GM12878 (cell line): ENCODE measurements at regions not wholly inside any gene's neighbourhood (a gene's known extent, or its start where the extent isn't known, plus 50 kb on each side); places are given as distances from the start of the nearest gene placed in this dataset.

Experiments
- BMI1 ChIP-seq: fragments of 450-650 bp; IDR thresholded peaks from 2 replicates; pipeline ENCODE4 v1.6.1; 2016; ENCODE audit warnings: mild to moderate bottlenecking, moderate library complexity, borderline replicate concordance
- CBFB ChIP-seq: IDR thresholded peaks from 2 replicates; pipeline ENCODE4 v1.6.1; 2016; ENCODE audit warnings: antibody characterized with exemption, low read depth
- CREB1 ChIP-seq: IDR thresholded peaks from 2 replicates; pipeline ENCODE4 v1.6.1; 2012; ENCODE audit warnings: low read depth, mild to moderate bottlenecking, inconsistent platforms
- CUX1 ChIP-seq: IDR thresholded peaks from 2 replicates; pipeline ENCODE4 v1.6.1; 2012; ENCODE audit warnings: improper control_type of control experiment, low read depth, low read length; ENCODE audit not compliant: insufficient replicate concordance
- IRF5 ChIP-seq: fragments of 450-650 bp; IDR thresholded peaks from 2 replicates; pipeline ENCODE4 v1.6.1; 2017; ENCODE audit warnings: borderline replicate concordance
- NRF1 ChIP-seq: conservative IDR thresholded peaks from 2 replicates; pipeline ENCODE4 v1.6.1; 2011; ENCODE audit warnings: mild to moderate bottlenecking, low read depth, low read length, improper control_type of control experiment
- PBX3 ChIP-seq: IDR thresholded peaks from 2 replicates; pipeline ENCODE4 v1.6.1; 2011; ENCODE audit warnings: mild to moderate bottlenecking, low read depth, low read length, moderate library complexity; ENCODE audit not compliant: insufficient replicate concordance
- POLR2AphosphoS2 ChIP-seq: IDR thresholded peaks from 2 replicates; pipeline ENCODE4 v1.6.1; 2011; ENCODE audit warnings: low read depth, mild to moderate bottlenecking, low read length, improper control_type of control experiment, moderate library complexity
- RUNX3 ChIP-seq: IDR thresholded peaks from 2 replicates; pipeline ENCODE4 v1.6.1; 2012; ENCODE audit warnings: low read length, inconsistent platforms
- SIX5 ChIP-seq: IDR thresholded peaks from 2 replicates; pipeline ENCODE4 v1.6.1; 2011; ENCODE audit warnings: mild to moderate bottlenecking, low read depth, low read length, moderate library complexity; ENCODE audit not compliant: severe bottlenecking
- SMARCA5 ChIP-seq: fragments of 450-650 bp; IDR thresholded peaks from 2 replicates; pipeline ENCODE4 v1.6.1; 2017; ENCODE audit warnings: mild to moderate bottlenecking
- SPI1 ChIP-seq: IDR thresholded peaks from 2 replicates; pipeline ENCODE4 v1.6.1; 2011; ENCODE audit warnings: low read depth, mild to moderate bottlenecking, low read length, moderate library complexity, borderline replicate concordance; ENCODE audit not compliant: insufficient read depth
- YBX1 ChIP-seq: fragments of 450-650 bp; IDR thresholded peaks from 2 replicates; pipeline ENCODE4 v1.6.1; 2016; ENCODE audit warnings: antibody characterized with exemption
- ZNF207 ChIP-seq: fragments of 450-650 bp; IDR thresholded peaks from 2 replicates; pipeline ENCODE4 v1.6.1; 2014; ENCODE audit warnings: antibody characterized with exemption, mild to moderate bottlenecking, borderline replicate concordance
- ZNF687 ChIP-seq: fragments of 450-650 bp; IDR thresholded peaks from 2 replicates; pipeline ENCODE4 v1.6.1; 2017; ENCODE audit warnings: mild to moderate bottlenecking, moderate library complexity

DNA sequence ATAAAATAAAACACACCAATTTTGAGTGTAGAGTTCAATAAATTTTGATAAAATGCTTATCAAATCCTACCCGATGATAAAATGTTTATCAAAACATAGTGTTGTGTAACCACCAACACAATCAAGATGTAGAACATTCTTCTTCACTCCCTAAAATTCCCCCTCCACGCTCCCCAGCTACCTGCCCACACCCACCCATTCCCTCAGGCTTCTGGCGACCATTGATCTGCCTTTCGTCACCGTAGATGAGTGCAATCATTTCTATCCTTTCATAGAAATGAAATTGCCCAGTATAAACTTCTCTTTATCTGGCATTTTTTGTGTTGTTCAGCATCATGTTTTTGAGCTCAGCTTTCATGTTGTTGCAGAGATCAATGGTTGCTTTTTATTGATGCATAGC is 90.7 kb upstream of the TBX3 start (continued):
- TF ChIP-seq CREB1, result no peak
- no peak for TF ChIP-seq SIX5
- no peak for TF ChIP-seq POLR2AphosphoS2
- no peak for TF ChIP-seq ZNF687
- no peak for TF ChIP-seq IRF5
- no peak for TF ChIP-seq NRF1
- TF ChIP-seq SMARCA5, result no peak
- TF ChIP-seq PBX3, result no peak
- TF ChIP-seq BMI1, result no peak
- no peak for TF ChIP-seq CUX1
- TF ChIP-seq YBX1, result no peak
- TF ChIP-seq ZNF207, result no peak
- no peak for TF ChIP-seq SPI1
- TF ChIP-seq CBFB, result no peak
- TF ChIP-seq RUNX3, result no peak
- TF ChIP-seq, all 136 proteins: peak for 0
